Fibroblast of skin of right biceps (primary cell): ENCODE measurements at regions not wholly inside any gene's neighbourhood (a gene's known extent, or its start where the extent isn't known, plus 50 kb on each side); places are given as distances from the start of the nearest gene placed in this dataset.

Source experiments
- DNase-seq: peaks from one replicate; pipeline ENCODE4 v3.0.0-alpha.2; 2013

DNA sequence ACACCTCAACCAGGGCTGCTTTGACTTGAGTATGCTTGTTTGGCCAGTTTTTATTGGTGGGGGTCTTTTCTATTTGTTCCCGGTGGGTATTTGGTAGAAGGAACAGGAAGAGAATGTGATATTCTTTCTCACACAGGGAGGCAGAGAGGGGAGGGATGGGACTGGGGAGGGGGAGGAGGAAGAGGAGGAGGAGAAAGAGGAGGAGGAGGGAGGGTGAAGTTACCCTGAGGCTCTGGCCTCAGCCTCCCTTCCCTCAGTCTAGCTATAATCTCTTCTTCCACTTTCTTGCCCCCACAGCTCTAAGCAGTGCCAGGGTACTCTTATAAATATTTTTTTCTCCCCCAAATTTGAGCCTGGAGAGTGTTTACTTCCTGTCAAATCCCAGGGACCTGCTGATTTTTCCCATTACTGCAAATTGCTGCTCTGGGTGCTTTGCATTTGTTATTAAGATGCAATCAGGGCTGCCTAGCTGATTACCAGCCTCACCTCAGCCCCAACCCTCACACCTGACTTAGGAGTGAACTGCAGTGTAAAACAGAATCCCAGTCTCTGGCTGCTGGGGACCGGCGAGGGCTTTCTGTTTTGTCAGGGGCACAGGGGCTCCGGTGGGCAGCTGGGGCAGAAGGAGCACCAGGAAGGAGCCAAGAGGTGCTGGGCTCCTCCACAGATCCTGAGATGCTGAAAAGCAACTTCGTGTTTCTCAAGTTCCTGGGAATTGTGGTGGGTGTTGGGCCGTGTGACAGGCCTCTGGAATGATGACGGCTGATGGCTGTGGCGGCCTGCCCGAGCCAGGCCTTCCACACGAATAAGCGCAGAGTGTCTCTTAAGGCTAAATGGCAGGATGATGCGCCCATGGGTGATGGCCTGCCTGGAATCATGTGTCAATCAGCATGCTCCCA lies 141.4 kb downstream of the CD83 start:
- no peak for DNase-seq

DNA sequence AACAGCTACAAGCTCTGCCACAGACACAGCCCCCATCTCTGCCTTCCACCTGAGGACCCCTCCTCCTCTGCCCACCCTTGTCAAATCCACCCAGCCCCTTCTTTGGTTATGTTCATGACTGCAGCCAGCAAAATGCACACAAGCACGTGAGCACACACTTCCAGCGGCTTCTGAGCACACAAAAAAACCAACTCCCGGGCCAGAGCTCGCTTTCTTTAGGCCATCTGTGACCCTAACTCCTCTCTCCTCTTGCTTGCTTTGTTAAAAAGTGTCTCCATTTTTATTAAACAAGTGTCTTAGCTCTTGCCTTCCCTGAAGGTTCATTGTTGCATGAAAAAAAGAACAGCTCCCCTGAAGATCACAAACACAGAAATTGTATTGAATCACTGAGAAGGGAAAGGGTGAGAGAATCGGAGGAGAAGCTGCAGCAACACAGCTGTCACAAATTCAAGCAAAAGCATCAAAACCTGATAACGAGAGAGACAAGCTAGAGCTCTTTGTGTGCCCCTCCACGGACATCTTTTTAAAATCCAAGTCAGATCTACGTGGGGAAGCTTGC lies 142.1 kb downstream of the CD83 start:
- no peak for DNase-seq

DNA sequence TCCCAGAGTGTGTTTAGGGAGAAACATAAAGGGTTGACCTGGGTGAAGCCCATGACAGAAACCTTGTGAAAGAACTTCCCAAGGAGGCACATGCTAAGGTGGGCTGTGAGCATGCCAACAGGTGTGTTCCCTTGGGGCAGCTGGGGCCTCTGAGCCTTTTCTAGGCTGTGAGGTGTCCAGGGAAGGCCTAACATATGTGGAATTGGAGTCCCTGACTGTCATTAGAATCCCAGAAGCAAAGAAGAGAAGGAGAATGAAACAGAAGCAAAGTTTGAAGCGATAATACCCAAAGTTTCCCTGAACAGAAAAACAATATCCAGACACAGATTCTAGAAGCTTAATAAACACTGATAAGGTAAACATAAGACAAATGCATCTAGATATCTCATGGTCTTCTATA lies 143.3 kb downstream of the CD83 start:
- DNase-seq: no peak

DNA sequence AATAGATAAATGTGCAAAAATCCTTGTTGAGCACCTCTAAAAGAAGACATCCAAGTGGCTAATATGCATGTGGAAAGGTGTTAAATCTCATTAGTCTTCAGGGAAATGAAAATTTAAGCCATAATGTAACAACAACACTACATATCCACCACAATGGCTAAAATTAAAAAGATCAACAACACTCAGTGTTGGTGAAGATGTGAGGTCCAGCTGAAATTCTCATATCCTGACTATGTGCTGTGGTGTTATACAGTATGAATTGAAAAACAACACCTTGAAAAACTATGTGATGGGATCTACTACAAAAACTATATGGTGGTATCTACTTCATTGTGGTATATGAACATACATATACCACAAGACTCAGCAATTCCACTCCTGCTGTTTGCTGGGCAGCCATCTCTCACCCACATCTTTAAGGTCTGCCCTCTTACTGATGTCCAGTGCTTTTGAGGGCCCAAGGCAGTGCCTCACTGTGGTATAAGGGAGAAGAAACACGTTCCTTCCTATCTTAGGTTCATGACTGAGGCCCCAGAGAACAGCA lies 146.4 kb downstream of the CD83 start:
- no peak for DNase-seq

DNA sequence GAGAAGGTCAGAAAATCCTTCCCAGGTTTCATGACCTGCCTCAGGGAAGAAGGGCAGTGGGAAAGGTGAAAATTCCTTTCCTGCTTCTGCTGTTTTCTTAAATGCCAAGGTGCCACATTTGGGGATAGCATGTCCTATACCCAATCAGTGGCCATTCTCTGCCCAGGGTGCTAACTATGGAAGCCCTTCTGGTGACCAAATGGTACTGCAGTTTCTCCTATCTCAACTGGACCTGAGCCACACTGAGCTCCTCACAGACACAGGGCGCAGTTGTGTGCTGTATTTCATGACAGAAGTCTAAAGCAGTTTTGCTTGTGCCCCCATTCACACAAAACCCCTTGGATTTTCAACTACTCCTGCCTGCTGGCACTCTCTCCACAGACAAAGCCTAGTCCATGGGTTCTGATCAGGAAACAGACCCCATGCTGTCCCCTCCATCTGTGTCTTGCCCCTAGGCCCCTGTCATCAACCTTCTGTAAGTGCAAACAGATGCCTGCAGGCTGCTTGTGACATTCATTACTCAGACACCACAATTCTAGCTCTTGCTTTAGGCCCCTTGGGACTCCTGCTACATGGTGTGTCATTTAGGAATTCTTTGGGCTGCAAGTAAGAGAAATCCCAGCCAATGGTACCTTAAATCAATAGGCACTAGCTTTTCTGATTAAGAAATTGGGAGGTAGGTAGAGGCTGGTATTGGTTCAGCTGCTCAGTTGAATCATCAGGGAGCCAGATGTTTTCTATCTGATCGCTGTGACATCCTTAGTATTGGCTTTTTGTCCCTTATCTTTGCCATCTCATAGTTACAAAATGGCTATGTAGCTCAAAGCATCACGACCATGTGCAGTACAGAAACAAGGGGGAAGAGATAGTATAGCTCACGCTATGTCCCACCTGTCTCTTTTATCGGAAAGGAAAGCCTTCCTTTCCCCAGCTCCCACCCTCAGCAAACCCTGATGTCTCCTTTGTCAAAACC lies 147.8 kb downstream of the CD83 start:
- no peak for DNase-seq

DNA sequence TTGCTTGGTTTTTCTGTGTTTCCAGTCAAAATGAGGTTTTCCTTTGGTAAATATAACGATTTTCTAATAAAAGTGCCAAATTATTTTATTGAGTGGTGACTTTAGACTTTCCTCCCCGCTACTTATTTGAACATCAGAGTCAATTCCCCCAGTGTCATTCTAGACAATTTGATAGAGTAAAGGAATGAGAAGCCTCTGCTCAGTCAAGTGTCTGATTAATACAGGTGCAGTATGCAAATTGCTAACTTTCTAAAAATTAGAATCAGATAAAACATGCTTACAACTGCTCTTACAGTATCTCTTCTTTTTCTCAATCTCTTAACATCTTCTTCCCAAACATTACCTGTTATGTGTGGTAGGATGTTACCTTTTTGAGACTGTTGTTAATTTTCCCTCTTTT lies 148.7 kb downstream of the CD83 start:
- DNase-seq: no peak

DNA sequence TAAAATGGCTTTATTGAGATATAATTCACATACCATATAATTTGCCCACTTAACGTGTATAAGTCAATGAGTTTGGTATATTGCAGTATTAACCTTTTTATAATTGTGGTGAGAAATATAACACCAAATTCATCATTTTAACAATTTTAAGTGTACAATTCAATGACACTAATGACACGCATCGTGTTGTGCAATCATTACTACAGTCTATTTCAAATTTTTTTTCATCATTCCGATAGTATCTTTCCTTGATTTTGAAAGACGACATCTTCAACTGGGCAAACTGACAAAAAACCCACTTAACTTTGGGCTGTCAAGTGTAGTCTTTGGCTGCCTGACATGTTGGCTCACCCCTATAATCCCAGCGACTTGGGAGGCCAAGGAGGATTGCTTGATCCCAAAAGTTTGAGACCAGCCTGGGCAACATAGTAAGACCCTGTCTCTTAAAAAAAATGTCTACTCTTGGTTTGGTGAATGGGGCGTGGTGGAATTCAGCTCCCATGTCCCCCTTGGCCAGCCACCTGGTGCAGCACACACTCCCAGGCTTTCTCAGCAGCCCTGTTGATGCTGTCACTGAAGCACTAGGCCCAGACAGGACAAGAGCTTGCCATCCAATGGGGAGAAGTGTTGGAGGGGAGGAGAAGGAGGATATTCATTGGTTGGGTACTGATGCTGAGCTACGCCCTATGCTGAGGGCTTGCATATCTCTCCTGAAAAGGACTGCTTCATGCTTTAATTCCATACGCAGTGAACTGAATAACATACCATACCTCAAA lies 150.5 kb downstream of the CD83 start:
- no peak for DNase-seq

DNA sequence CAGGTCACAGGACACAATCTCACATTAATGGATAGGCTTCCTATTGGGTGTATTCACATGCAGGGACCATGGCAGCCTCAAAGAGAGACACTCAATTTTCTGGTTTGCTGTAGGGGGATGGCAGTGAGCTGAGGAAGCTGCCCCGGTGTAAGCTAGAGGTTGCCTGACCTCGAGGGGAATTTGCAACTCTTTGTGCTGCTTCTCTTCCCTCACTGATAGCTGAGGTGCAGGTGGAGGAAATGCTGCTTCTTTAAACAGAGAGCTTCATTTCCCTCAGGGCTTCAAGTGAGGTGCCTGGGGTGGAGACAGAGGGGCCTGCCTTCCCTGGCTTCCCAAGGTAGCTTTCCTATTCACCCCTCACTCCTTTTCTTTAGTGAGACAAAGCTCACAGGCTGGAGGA lies 151.9 kb downstream of the CD83 start:
- no peak for DNase-seq

DNA sequence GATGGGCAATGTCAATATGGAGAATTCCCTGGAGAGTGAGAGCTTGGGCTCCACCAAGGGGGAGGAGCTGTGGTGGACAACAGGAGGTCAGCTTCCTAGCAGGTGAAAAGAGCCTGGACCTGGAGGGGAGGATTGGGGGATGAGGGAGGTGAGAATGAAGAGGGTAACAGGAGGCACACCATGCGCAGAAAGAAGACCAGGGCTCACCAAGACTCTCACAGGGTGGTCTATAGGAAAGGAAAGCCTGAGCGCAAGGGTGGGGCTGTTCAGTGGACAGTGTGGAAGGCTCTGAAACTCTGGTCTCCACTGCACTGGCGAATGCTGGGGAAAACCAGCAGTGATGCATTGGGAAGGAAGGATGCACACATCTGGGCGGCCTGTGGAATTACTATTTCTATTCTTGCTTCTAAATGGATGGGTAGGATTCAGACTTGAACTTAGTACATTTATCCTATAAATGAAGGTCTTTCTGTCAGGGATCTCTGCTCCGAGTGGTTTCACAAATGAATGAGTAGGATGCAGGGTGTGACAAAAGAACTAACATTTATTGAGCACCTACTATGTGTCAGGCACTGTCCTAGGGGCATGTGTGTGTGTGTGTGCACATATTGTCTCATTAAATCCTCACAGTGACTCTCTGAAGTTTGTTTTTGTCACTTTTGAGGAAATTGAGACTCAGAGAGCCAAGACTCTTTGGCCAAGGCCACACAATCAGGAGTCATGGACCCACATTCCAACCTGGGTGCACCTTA lies 152.7 kb downstream of the CD83 start:
- no peak for DNase-seq

DNA sequence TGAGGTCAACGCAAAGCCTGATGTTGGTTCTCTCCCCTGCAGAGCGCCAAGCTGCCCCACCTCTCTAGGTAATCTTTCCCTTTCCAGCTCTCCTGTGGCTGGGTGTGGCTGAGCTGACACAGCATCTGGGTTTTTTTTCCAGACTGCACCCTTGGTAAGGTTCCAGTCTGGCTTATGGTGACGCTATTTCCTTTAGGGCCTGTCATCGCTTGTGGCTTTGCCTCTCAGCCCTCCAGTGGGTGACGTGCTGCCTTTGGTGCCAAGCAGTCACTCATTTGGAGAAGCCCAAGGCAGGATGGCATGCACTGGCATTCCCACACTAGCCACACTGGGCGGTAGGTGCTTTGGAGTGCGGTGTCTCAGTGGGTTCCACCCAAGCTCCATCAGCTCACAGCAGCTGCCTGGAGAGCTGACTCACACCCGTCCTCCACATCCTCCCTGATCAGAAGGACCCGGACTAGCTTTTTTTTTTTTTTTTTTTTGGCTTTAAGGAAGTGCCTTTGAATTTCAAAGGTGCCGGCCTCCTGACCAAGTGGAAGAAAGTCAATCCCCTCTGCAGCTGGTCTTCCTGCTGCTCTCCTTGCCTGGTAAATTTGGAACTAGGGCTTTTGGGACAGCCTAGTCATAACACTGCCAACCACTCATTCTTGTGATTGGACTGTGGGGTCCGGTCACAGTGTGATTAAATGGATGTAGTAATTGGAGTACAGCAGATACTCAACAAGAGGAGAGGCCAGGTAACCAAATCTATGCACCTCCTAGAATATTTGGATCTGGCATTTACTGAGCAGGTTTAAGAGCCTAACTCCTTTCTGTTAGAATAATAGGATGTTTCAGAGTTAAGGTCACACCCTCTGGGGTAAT lies 153.6 kb downstream of the CD83 start:
- DNase-seq: peak; percentile 82

DNA sequence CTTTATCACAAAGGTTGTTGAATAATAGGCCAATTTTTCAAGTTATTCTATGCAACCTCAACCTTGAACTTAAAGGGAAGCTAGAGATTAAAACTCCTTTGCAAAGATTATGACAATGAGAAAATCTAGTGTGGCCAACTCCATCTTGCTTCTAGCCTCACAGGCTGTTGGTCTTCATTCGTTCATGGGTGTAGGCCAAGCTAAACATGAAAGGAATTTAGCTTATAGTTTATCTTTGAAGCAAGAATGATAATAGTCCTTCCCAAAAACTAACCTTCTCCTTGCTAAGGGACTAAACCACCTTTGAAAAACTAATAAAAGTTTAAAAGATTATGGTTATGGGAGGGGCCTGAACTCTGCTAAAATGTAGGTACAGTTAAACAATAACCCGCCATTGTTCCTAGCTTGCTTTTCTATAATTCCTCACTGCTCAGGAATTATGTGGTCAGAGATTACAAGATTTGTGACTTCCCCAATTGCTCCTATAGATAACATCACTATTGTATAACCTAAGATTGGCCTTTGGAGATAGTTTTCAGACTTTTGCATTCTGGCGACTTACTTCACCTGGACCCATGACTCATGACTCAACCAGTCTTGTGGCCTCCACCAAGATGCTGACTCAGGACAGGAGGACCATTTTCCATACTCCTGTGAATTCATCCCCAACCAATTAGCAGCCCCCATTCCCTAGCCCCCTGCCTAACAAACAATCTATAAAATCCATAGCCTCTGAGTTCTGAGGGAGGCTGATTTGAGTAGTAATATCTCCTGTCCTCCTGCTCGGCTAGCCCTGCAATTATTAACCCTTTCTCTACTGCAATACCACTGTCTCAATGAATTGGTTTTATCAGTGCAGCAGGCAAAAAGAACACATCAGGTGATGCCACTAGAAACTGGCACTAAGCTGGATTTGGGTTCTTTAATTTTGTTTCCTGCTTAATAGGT lies 154.5 kb downstream of the CD83 start:
- DNase-seq: peak; percentile 80

DNA sequence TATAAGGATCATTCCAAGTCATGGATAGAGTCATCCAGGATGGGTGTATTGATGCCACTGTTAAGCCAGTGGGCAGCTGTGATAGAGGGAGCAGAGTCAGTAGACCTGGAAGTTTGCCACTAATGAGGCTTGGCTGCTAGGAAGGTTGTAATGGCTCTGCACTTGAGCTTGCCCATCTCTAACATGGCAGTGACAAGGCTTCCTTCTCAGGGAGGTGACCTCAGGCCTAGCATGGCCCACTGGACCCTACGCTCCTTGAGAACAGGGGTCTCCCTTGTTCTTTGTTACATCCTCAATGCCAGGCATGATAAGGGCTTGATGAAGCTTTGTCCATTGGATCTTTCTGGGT lies 155.1 kb downstream of the CD83 start:
- no peak for DNase-seq

DNA sequence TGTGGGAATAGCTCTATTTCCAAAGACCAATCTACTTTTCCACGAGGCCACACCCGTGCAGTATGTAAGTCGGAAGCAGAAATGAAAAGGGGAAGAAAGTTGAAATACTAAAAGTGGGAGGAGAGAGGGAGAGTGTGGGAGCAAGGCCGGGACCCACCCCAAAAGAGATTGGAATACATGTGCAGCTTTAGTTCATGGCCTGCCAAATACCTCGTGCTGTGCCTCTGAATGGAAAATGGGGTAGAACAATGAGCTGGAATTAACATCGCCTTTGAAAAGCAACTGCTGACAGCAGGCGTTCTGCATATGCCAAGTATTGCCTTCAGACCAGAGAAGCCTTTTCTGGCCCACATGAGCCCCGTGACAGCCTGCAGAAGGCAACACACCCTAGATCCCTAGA lies 155.6 kb downstream of the CD83 start:
- no peak for DNase-seq

DNA sequence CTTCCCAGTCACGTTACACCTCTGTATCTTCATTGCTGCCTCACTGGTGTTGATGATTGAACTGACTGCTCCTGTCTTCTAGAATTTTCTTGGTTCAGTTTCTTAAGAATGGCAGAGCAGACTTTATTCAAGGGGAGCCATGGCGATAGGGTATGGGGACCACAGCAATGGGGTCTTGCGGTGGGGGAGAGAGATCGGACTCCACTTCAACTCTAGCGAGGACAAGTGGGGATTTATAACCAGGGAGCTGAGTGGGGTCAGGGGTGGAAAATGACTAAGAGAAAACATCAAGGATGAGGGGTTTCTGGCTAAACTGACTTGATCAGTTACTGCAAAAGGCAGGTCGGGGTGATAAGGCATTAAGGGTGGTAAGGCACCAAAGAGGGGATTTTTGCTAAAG lies 156.4 kb downstream of the CD83 start:
- no peak for DNase-seq

DNA sequence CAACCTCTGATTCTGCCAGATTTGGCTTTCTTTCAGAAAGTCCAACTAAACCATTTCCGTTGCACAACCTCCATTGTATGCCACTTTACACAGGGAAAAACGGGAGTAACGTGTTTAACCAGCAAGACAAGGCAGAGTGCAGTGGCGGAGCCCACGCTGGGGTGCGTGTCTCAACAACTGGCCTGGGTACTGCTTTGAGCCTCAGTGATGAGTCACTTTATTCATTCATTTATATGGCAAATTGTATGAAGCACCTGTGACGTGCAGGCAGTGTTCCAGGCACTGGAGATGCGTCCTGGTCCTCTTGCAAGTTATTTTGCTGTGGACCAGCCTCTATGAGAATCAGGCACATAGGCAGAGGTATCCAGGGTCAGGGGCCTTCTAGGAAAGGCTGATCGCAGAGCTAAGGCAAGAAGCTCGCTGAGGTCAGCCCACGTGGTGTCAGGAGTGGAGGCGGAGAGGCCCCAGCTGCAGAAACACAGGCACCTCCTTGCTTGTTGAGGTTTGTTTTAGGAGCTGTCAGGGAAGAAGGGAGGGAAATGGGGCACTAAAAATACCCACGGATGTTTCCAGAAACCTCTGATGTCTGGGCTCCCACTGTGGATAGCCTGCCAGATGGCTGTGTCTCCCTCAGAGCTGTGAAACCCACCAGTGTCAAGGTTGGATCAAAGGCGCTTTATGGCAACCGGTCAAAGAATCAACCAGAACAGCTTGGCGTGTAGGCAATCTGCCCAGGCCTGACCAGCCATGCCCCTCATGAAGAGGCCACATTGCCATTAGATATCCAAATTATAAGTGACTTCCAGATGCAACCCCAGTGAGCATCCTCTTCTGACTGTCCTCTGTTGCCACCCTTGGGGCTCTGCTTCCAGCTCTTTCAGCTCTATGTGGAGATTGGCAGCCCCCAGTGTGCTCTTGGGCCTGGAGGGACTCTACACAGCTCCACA lies 157.2 kb downstream of the CD83 start:
- no peak for DNase-seq

DNA sequence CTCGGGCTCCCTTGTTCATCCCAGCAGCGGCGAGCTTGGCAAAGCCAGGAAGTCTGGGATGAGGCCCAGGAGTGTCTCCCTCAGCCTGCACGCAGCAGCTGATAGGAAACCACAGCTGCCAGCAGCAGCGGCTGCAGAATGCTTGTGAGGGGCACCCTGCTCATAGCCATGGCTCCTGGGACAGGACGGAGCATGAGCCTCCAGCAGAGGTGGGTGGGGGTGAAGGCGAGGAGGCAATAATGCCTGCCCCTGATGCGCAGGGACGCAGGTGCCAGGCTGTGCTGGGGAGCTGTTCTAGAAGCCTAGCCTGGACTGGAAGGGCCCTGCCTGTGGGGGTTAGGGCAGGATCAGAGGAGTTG lies 157.9 kb downstream of the CD83 start:
- DNase-seq: no peak

DNA sequence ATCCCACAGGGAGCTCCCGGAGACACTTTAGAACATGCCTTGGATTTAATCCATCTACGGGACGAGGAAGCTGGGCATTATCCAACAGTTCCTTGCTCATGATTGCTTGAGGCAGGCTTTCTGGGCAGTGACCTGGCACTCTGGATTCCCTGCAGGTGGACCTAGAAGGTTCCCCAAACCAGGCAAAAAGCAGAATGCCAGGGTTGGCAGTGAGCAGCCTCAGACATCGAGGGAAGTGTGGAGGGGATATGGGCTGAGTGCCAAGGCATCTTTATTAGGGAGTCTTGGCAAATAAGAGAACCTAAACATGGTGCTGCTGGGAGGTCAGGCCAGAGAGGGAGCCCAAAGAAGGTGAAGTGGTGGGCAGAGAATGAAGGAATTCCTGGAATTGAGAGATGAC lies 158.5 kb downstream of the CD83 start:
- no peak for DNase-seq

DNA sequence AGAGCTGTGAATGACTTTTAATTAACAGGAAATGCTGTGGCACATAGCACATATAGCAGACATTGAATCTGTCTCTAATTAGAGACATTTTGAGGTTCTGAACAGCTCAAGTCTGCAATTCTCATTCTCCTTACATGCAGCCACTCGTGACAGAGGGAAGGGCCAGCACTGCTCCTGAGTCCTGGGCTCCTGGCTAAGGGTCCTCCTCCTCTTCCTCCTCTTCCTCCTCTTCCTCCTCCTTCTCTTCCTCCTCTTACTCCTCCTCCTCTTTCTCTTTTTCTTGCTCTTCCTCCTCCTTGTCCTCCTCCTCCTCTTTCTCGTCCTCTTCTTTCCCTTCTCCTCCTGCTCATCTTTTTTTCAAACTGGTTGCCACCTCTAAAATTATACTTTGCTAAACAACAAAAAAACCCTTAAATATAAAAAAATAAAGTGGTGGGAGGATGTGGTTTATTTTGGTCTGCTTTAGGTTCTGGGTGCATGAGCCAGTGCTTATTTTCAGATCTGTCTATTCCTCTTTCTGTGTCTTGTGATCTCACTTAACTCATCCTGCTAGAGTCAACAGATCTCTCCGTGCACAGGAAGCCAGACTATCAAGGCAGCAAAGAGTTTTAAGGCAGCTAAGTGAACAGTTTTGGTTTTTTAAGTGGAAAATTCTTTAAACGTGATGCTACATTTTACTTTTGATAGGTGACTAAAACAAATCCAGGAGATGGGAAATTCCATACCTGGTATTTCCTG lies 159.3 kb downstream of the CD83 start:
- no peak for DNase-seq
